H9 (cell line): ENCODE measurements at regions not wholly inside any gene's neighbourhood (a gene's known extent, or its start where the extent isn't known, plus 50 kb on each side); places are given as distances from the start of the nearest gene placed in this dataset.

Experiments
- DNase-seq: peaks from one replicate; pipeline ENCODE4 v3.0.0-alpha.2; 2017
- H2AFZ ChIP-seq: one replicate; pipeline ENCODE4 v1.6.1; 2013; ENCODE audit warnings: mild to moderate bottlenecking, low read length, control low read depth, moderate library complexity
- H2AK5ac ChIP-seq: 2 replicates; pipeline ENCODE4 v1.6.1; 2013; ENCODE audit warnings: low read length, control low read depth, mixed read lengths; ENCODE audit not compliant: insufficient read length
- H2BK120ac ChIP-seq: one replicate; pipeline ENCODE4 v1.6.1; 2013; ENCODE audit warnings: low read depth, mild to moderate bottlenecking, low read length, control low read depth, inconsistent platforms; ENCODE audit not compliant: poor library complexity, severe bottlenecking
- H2BK12ac ChIP-seq: 2 replicates; pipeline ENCODE4 v1.6.1; 2013; ENCODE audit warnings: low read length, control low read depth, mixed read lengths, low read depth; ENCODE audit not compliant: insufficient read length
- H2BK15ac ChIP-seq: 2 replicates; pipeline ENCODE4 v1.6.1; 2013; ENCODE audit warnings: low read depth, low read length, control low read depth
- H2BK20ac ChIP-seq: one replicate; pipeline ENCODE4 v1.6.1; 2013; ENCODE audit warnings: low read depth, mild to moderate bottlenecking, low read length, control low read depth, inconsistent platforms; ENCODE audit not compliant: poor library complexity, severe bottlenecking
- H2BK5ac ChIP-seq: 2 replicates; pipeline ENCODE4 v1.6.1; 2013; ENCODE audit warnings: low read length, control low read depth, mixed read lengths; ENCODE audit not compliant: insufficient read length
- H3K14ac ChIP-seq: 2 replicates; pipeline ENCODE4 v1.6.1; 2013; ENCODE audit warnings: low read length, control low read depth; ENCODE audit not compliant: insufficient read depth
- H3K18ac ChIP-seq: 2 replicates; pipeline ENCODE4 v1.6.1; 2013; ENCODE audit warnings: low read depth, mild to moderate bottlenecking, mixed read lengths, low read length, control low read depth; ENCODE audit not compliant: insufficient read length
- H3K23ac ChIP-seq: 2 replicates; pipeline ENCODE4 v1.6.1; 2013; ENCODE audit warnings: low read length, control low read depth, mixed read lengths, low read depth; ENCODE audit not compliant: insufficient read length
- H3K23me2 ChIP-seq: 2 replicates; pipeline ENCODE4 v1.6.1; 2013; ENCODE audit warnings: low read depth, mild to moderate bottlenecking, mixed read lengths, low read length, control low read depth; ENCODE audit not compliant: insufficient read length, poor library complexity, severe bottlenecking
- H3K27ac ChIP-seq: 2 replicates; pipeline ENCODE4 v1.5.1; 2013; ENCODE audit warnings: low read length, control low read depth, mixed read lengths, low read depth; ENCODE audit not compliant: insufficient read length
- H3K27me3 ChIP-seq: 2 replicates; pipeline ENCODE4 v1.6.1; 2013; ENCODE audit warnings: low read length, control low read depth, inconsistent platforms; ENCODE audit not compliant: insufficient read depth
- H3K4ac ChIP-seq: 2 replicates; pipeline ENCODE4 v1.6.1; 2013; ENCODE audit warnings: low read depth, mild to moderate bottlenecking, control low read depth, inconsistent platforms, low read length, moderate library complexity
- H3K4me1 ChIP-seq: 2 replicates; pipeline ENCODE4 v1.6.1; 2013; ENCODE audit warnings: low read length, control low read depth, inconsistent platforms; ENCODE audit not compliant: insufficient read depth
- H3K4me2 ChIP-seq: 2 replicates; pipeline ENCODE4 v1.6.1; 2013; ENCODE audit warnings: low read length, control low read depth, mixed read lengths; ENCODE audit not compliant: insufficient read length, insufficient read depth
- H3K56ac ChIP-seq: 2 replicates; pipeline ENCODE4 v1.6.1; 2013; ENCODE audit warnings: low read depth, mild to moderate bottlenecking, mixed read lengths, low read length, control low read depth; ENCODE audit not compliant: insufficient read length
- H3K79me1 ChIP-seq: 2 replicates; pipeline ENCODE4 v1.6.1; 2013; ENCODE audit warnings: low read depth, mild to moderate bottlenecking, moderate library complexity, low read length, control low read depth, inconsistent platforms; ENCODE audit not compliant: insufficient read depth, poor library complexity, severe bottlenecking
- H3K79me2 ChIP-seq: 2 replicates; pipeline ENCODE4 v1.6.1; 2013; ENCODE audit warnings: low read length, control low read depth, inconsistent platforms; ENCODE audit not compliant: insufficient read depth
- H3K9ac ChIP-seq: 2 replicates; pipeline ENCODE4 v1.6.1; 2013; ENCODE audit warnings: low read length, control low read depth, mixed read lengths; ENCODE audit not compliant: insufficient read length; ENCODE audit errors: extremely low read depth
- H3K9me3 ChIP-seq: one replicate; pipeline ENCODE4 v1.6.1; 2013; ENCODE audit warnings: low read depth, low read length, inconsistent platforms; ENCODE audit not compliant: control insufficient read depth
- H3T11ph ChIP-seq: one replicate; pipeline ENCODE4 v1.6.1; 2013; ENCODE audit warnings: mild to moderate bottlenecking, low read length, control low read depth, inconsistent platforms
- H4K20me1 ChIP-seq: one replicate; pipeline ENCODE4 v1.6.1; 2013; ENCODE audit not compliant: control insufficient read depth, insufficient read length, insufficient read depth
- H4K5ac ChIP-seq: 2 replicates; pipeline ENCODE4 v1.6.1; 2013; ENCODE audit warnings: low read depth, mild to moderate bottlenecking, mixed read lengths, low read length, control low read depth; ENCODE audit not compliant: insufficient read length
- H4K8ac ChIP-seq: replicated peaks from 2 replicates; pipeline ENCODE4 v1.6.1; 2013; ENCODE audit warnings: low read length, control low read depth, mixed read lengths, low read depth; ENCODE audit not compliant: insufficient read length
- H4K91ac ChIP-seq: 2 replicates; pipeline ENCODE4 v1.6.1; 2013; ENCODE audit warnings: low read depth, mild to moderate bottlenecking, moderate library complexity, mixed read lengths, low read length, control low read depth; ENCODE audit not compliant: insufficient read length
- H3K27ac Mint-ChIP-seq, 3 experiments: 2 replicates in 2 of 3; 3 replicates in 1 of 3; pipeline ENCODE4 v1.8.0; 2020 to 2021; ENCODE audit warnings: mixed read lengths in 3 of 3, mild to moderate bottlenecking in 1 of 3, moderate library complexity in 1 of 3
- H3K27me3 Mint-ChIP-seq: 2 replicates; pipeline ENCODE4 v1.8.0; 2021; ENCODE audit warnings: low read depth, mild to moderate bottlenecking, moderate library complexity, mixed read lengths
- H3K36me3 Mint-ChIP-seq, 3 experiments: 2 replicates in 2 of 3; 3 replicates in 1 of 3; pipeline ENCODE4 v1.8.0; 2020 to 2021; ENCODE audit warnings: low read depth in 3 of 3, mixed read lengths in 3 of 3; ENCODE audit not compliant: insufficient read depth in 1 of 3
- H3K4me1 Mint-ChIP-seq, 2 experiments: 2 replicates each; pipeline ENCODE4 v1.8.0; 2020; ENCODE audit warnings: mixed read lengths in 2 of 2
- H3K4me3 Mint-ChIP-seq, 2 experiments: 2 replicates in 1 of 2; 3 replicates in 1 of 2; pipeline ENCODE4 v1.8.0; 2020 to 2021; ENCODE audit warnings: mild to moderate bottlenecking in 2 of 2, mixed read lengths in 2 of 2, moderate library complexity in 1 of 2
- H3K9me3 Mint-ChIP-seq, 2 experiments: 2 replicates in 1 of 2; 3 replicates in 1 of 2; pipeline ENCODE4 v1.8.0; 2020; ENCODE audit warnings: mild to moderate bottlenecking in 2 of 2, mixed read lengths in 2 of 2, moderate library complexity in 1 of 2
- WGBS: extraction: QIAGEN DNeasy Blood & Tissue Kit; methylation state at CpG from one replicate; pipeline ENCODE4 v1.1.7; 2013; ENCODE audit warnings: missing lambda C conversion rate, low lambda C conversion rate, mixed read lengths; ENCODE audit not compliant: insufficient read length; ENCODE audit errors: extremely low coverage; 5-methylcytosine and 5-hydroxymethylcytosine counted together
- TF ChIP-seq, protein P1 (sequence below): fragments of 200-600 bp; sonication (generic); conservative IDR thresholded peaks from 3 replicates; pipeline ENCODE4 v1.8.0; 2021; ENCODE audit warnings: antibody characterized with exemption, mild to moderate bottlenecking

DNA sequence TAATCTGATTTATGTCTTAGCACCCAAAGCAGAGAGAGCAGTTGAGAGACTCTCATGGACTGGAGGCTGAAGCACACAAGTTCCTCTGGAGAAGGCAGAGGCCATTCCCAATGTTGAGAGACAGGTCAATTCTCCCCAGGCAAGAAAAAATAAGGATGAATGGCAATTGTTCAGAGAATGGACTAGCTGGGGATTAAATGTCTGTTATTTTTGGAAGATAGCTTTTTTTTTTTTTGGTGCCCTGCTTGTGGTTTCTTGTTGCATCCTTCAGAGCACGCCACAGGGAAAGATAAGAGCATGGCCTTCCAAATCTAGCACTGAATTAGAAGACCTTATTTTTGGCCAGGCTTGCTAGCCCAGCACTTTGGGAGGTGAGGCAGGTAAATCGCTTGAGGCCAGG, 65.6 kb upstream of the ERRFI1 start:
- Histone ChIP-seq H2AFZ (no peak overlapping the region), H2AK5ac (no peak overlapping the region), H2BK12ac (no peak overlapping the region), H3K9ac (no peak overlapping the region), H3K79me1 (no peaks in the 10 kb centered on the region), H3K4ac (no peak overlapping the region), H3K4me2 (no peak overlapping the region), H2BK20ac (no peak overlapping the region), H4K5ac (no peak overlapping the region), H2BK120ac (no peak overlapping the region), H3K79me2 (no peaks in the 10 kb centered on the region), H3K4me1 (no peaks in the 10 kb centered on the region), H3K9me3 (no peaks in the 10 kb centered on the region), H3K56ac (no peak overlapping the region), H3K27me3 (no peaks in the 10 kb centered on the region), H3K18ac (no peak overlapping the region), H4K20me1 (no peaks in the 10 kb centered on the region), H4K91ac (no peak overlapping the region), H3K14ac (no peak overlapping the region), H3T11ph (no peak overlapping the region), H3K23me2 (no peaks in the 10 kb centered on the region), H4K8ac (no peak overlapping the region), H3K23ac (no peak overlapping the region), H2BK5ac (no peak overlapping the region), H3K27ac (no peak overlapping the region), H2BK15ac (no peak overlapping the region)
- H3K4me3 Mint-ChIP-seq = no peak overlapping the region
- DNase-seq = no peak
- TF ChIP-seq, protein P1, sequence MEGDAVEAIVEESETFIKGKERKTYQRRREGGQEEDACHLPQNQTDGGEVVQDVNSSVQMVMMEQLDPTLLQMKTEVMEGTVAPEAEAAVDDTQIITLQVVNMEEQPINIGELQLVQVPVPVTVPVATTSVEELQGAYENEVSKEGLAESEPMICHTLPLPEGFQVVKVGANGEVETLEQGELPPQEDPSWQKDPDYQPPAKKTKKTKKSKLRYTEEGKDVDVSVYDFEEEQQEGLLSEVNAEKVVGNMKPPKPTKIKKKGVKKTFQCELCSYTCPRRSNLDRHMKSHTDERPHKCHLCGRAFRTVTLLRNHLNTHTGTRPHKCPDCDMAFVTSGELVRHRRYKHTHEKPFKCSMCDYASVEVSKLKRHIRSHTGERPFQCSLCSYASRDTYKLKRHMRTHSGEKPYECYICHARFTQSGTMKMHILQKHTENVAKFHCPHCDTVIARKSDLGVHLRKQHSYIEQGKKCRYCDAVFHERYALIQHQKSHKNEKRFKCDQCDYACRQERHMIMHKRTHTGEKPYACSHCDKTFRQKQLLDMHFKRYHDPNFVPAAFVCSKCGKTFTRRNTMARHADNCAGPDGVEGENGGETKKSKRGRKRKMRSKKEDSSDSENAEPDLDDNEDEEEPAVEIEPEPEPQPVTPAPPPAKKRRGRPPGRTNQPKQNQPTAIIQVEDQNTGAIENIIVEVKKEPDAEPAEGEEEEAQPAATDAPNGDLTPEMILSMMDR = no peak
- H3K36me3 Mint-ChIP-seq = no peaks in the 10 kb centered on the region
- H3K27me3 Mint-ChIP-seq = no peaks in the 10 kb centered on the region
- no peaks in the 10 kb centered on the region for H3K9me3 Mint-ChIP-seq
- no peaks in the 10 kb centered on the region for H3K4me1 Mint-ChIP-seq
- WGBS = no CpG with 5 or more reads among the region's 2 CpGs
- H3K27ac Mint-ChIP-seq = no peak overlapping the region
